HG02623 (cell line): ENCODE measurements at regions not wholly inside any gene's neighbourhood (a gene's known extent, or its start where the extent isn't known, plus 50 kb on each side); places are given as distances from the start of the nearest gene placed in this dataset.

ENCODE experiments used
- ATAC-seq: cut with Tn5 transposase; IDR thresholded peaks from one replicate; pipeline ENCODE4 v1.9.1; 2021; ENCODE audit warnings: moderate library complexity; ENCODE audit not compliant: unreplicated experiment

DNA sequence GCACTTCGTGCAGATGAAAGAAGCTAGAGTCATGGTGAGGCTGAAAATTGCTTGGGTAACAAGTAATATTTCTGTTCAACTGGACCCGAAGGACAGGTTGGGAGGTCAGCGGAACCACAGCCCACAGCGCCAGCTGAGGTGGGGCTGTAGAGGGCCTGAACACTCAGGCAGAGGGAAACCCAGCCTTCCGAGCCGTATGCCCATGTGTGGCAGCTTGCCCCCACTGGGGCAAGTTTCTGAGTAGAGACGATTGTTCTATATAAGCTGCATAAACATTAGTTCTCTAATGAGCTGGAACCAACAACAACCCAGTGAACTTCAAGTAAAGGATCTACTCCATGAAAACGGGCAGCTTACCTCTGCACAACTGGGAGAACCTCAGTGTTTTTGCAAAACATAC lies 58.4 kb upstream of the TNS3 start:
- no peak for ATAC-seq

- no peak for ATAC-seq
Measured at GRCh38 chr7:47639495-47640110, 57.7 kb upstream of the TNS3 start.

- ATAC-seq = no peak
Measured at GRCh38 chr7:47638679-47639315, 56.9 kb upstream of the TNS3 start.

- no peak for ATAC-seq
Measured at GRCh38 chr7:47636433-47637175, 54.7 kb upstream of the TNS3 start.

DNA sequence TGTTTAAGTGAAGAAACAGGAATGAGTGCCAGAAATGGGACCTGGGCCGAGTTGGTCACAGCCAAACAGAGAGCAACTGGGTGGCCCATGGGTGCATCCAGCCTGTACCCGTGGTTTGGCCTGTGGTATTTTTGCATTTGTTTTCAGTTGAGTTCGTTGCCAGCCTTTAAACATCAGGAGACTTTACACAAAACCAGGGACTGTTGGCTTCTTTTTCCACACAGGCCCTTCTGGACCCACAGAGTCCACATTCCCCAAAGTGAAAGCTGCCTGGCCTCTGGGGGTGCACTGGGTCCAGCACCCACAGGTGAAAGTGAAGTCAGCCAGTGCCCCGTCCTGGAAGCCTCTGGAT lies 54.1 kb upstream of the TNS3 start:
- no peak for ATAC-seq

DNA sequence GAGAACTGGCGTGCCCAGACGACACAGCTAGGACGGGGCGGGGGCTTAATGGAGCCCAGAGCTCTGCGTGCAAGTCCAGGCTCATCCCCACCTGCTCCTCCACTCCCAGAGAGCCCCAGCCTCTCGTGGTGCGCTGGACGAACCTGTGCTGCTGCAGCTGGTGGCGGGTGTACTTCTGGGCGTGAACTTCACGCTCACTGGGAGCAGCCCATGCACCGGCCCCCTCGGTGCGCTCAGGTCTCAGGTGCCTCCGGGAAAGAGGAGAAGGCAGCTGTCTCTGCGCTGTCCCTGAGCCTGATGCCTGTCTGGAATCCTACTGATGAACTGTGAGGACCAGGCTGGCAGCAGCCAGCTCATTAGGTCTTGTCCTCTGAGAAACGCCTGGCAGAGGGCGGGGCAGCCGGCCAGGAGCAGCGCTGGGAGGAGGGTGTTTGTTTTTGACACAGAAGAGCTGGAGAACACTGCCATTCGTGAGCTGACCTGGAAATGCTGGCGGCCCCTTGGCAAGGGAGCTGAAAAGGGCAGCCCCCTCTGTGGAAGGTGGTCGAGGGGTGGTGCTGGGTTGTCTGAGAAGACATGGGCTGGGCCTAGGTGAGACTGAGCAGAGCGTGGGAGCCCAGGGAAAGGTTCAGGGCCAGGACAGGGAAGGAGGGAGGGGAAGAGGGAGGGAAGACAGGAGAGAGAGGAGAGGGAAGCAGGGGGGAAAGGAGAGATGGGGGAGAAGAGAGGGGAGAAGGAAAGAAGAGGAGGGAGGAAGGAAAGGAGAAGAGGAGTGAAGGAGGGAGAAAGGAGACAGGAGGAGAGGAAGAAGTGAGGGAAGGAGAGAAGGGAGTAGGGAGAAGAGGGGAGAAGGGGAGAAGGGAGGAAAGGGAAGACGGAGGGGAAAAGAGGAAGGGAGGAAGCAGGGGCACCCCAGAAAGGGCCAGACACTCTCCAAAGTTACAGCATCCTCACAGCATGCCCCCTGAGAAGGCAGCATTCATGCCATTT lies 53.5 kb upstream of the TNS3 start:
- no peak for ATAC-seq

DNA sequence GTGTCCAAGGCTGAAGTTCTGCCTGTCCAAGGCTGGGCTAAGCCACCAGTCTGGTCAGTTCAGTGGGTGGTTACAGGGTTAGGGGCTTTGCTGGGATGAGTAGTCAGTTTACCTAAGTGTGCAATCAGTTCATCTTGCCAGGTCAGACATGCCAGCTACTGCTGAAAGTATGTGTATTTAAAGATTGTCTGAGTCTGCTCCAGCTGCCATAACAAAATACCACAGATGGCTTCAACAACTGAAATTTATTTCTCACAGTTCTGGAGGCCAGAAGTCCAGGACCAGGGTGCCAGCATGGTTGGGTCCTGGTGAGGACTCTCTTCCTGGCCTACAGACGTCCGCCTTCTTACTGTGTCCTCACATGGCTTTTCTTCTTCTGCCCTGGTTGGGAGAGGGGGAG lies 52.4 kb upstream of the TNS3 start:
- ATAC-seq = no peak

GRCh38 chr7:47633134-47633533 lies 51.2 kb upstream of the TNS3 start:
- ATAC-seq = no peak
